A549 (cell line): ENCODE measurements at regions not wholly inside any gene's neighbourhood (a gene's known extent, or its start where the extent isn't known, plus 50 kb on each side); places are given as distances from the start of the nearest gene placed in this dataset.

Experiments
- ATAC-seq, 2 experiments: fragments of 200-7000 bp in 1 of 2; fragments of >200 bp in 1 of 2; cut with Nextera tagmentation in 1 of 2; cut with Tn5 transposase in 1 of 2; 3 replicates each; pipeline versions ENCODE4 v1.8.0 to v1.9.1; 2018 to 2020; ENCODE audit warnings: mild to moderate bottlenecking in 1 of 2, moderate library complexity in 1 of 2
- CTCF ChIA-PET: fragments of 300-600 bp; sonication (Branson Sonifier 250); formaldehyde crosslinking; extraction: SDS; loops from one replicate; lab custom pipeline; 2021; ENCODE audit warnings: antibody characterized with exemption, inconsistent platforms; lab: Yijun Ruan, JAX
- POLR2A ChIA-PET: fragments of 350-600 bp; formaldehyde crosslinking; extraction: SDS; loops from one replicate; lab custom pipeline; 2021; ENCODE audit warnings: antibody characterized with exemption, inconsistent platforms; lab: Yijun Ruan, JAX
- DNase-seq, 2 experiments: peaks; one replicate each; pipeline versions ENCODE4 v3.0.0 to v3.0.0-alpha.2; 2011 to 2016; ENCODE audit warnings: low read depth in 1 of 2, low spot score in 1 of 2
- FAIRE-seq: peaks from 2 replicates; lab custom pipeline; 2011; peaks lifted over from hg19 to GRCh38; lab: Jason Lieb, UNC
- H3K27ac ChIP-seq, 2 experiments: fragments of >200 bp; sonication (Bioruptor Twin); formaldehyde crosslinking; 3 replicates each; pipeline ENCODE4 v1.5.1; 2016 to 2017
- H3K4me1 ChIP-seq: fragments of >200 bp; sonication (Bioruptor Twin); formaldehyde crosslinking; 3 replicates; pipeline ENCODE4 v1.6.1; 2016
- H3K4me2 ChIP-seq: fragments of >200 bp; sonication (Bioruptor Twin); formaldehyde crosslinking; 3 replicates; pipeline ENCODE4 v1.6.1; 2016
- H3K4me3 ChIP-seq: fragments of >200 bp; sonication (Bioruptor Twin); formaldehyde crosslinking; 3 replicates; pipeline ENCODE4 v1.5.1; 2016
- H3K9me3 ChIP-seq: fragments of >200 bp; sonication (Bioruptor Twin); formaldehyde crosslinking; 3 replicates; pipeline ENCODE4 v1.6.1; 2016
- CHD2 ChIP-seq: fragments of 150-350 bp; IDR thresholded peaks from 2 replicates; pipeline ENCODE4 v1.6.1; 2014; ENCODE audit warnings: low read length; ENCODE audit not compliant: partially characterized antibody
- HDAC2 ChIP-seq: fragments of 200-600 bp; sonication (generic); IDR thresholded peaks from 2 replicates; pipeline ENCODE4 v1.6.1; 2016
- JUN ChIP-seq, 2 experiments: fragments of >200 bp; sonication (Bioruptor Twin); formaldehyde crosslinking; IDR thresholded peaks; 2 replicates in 1 of 2; 3 replicates in 1 of 2; pipeline ENCODE4 v1.6.1; 2016 to 2017
- JUNB ChIP-seq: fragments of >200 bp; sonication (Bioruptor Twin); formaldehyde crosslinking; IDR thresholded peaks from 2 replicates; pipeline ENCODE4 v1.6.1; 2016
- KDM1A ChIP-seq: fragments of 200-600 bp; sonication (generic); IDR thresholded peaks from 2 replicates; pipeline ENCODE4 v1.6.1; 2016; ENCODE audit warnings: low read depth, mild to moderate bottlenecking
- NPAS2 ChIP-seq: fragments of 250-450 bp; sonication (Bioruptor Pico); IDR thresholded peaks from 2 replicates; pipeline ENCODE4 v1.8.0; 2022; ENCODE audit warnings: mild to moderate bottlenecking, moderate library complexity, borderline replicate concordance
- NR3C1 ChIP-seq: fragments of >200 bp; sonication (Bioruptor Twin); formaldehyde crosslinking; IDR thresholded peaks from 3 replicates; pipeline ENCODE4 v1.6.1; 2017
- PHF8 ChIP-seq: fragments of 200-600 bp; sonication (generic); IDR thresholded peaks from 2 replicates; pipeline ENCODE4 v1.6.1; 2016; ENCODE audit warnings: low read depth, mild to moderate bottlenecking, antibody characterized with exemption, moderate library complexity, borderline replicate concordance
- RARB ChIP-seq: fragments of 250-450 bp; sonication (Bioruptor Pico); IDR thresholded peaks from 2 replicates; pipeline ENCODE4 v1.8.0; 2021; ENCODE audit warnings: mild to moderate bottlenecking, moderate library complexity
- RFX5 ChIP-seq: fragments of 450-650 bp; IDR thresholded peaks from 2 replicates; pipeline ENCODE4 v1.7.1; 2014; ENCODE audit warnings: antibody characterized with exemption, mild to moderate bottlenecking, moderate library complexity
- SMC3 ChIP-seq: fragments of >200 bp; sonication (Bioruptor Twin); formaldehyde crosslinking; IDR thresholded peaks from 3 replicates; pipeline ENCODE4 v1.6.1; 2018; ENCODE audit warnings: inconsistent platforms
- ZFP36 ChIP-seq: fragments of 450-650 bp; IDR thresholded peaks from 2 replicates; pipeline ENCODE4 v1.6.1; 2014; ENCODE audit warnings: borderline replicate concordance; ENCODE audit not compliant: partially characterized antibody
- WGBS: methylation state at CpG from one replicate; pipeline ENCODE4 v1.1.6; 2017; ENCODE audit errors: missing lambda C conversion rate; 5-methylcytosine and 5-hydroxymethylcytosine counted together
- TF ChIP-seq, protein P1 (sequence below): fragments of 250-450 bp; sonication (Bioruptor Pico); IDR thresholded peaks from 2 replicates; pipeline ENCODE4 v1.5.0; 2020; ENCODE audit warnings: low read depth, mild to moderate bottlenecking, moderate library complexity
- TF ChIP-seq, protein P2 (sequence below): fragments of 250-450 bp; sonication (Bioruptor Pico); IDR thresholded peaks from 2 replicates; pipeline ENCODE4 v1.5.0; 2021; ENCODE audit warnings: mild to moderate bottlenecking, moderate library complexity, borderline replicate concordance
- TF ChIP-seq, protein P3 (sequence below): IDR thresholded peaks from 2 replicates; pipeline ENCODE4 v1.6.1; 2012

DNA sequence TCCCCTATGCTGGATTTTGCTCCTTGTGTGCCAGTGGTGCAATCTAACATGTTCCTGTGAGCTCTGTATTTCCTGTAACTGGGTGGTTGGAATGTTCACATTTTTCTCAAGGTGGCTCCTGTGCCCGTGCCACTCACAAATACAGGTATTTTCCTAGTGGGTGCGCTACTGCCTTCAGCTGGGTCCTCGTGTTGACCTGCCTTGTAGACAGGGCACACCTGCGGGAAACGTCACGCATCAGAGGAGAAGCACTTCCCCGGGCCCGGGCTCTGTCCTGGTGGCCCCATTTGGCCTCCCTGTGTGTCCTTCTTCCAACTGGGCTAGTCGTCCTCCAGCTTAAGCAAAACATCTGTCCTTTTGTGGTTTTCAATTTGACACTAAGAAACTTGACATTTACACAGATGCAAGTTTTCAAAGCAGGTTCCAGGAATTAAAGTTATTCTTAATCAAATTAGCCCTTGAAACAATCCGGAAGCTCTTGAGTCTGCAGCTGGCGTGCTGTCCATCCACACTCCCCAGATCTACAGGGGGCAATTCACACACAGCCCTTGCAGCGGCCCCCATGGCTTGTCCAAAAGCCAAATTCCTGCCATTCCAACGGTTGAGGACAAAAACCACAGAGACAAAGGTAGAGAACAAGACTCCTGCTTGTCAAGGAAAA is 275.1 kb downstream of the CDC5L start:
- TF ChIP-seq JUN (IDR thresholded peaks at IDR 0.05) (no peak), NR3C1 (no peak), RARB (no peak), SMC3 (no peak), RFX5 (no peak), ZFP36 (no peak), CHD2 (no peak), HDAC2 (no peak)
- TF ChIP-seq, protein P1, sequence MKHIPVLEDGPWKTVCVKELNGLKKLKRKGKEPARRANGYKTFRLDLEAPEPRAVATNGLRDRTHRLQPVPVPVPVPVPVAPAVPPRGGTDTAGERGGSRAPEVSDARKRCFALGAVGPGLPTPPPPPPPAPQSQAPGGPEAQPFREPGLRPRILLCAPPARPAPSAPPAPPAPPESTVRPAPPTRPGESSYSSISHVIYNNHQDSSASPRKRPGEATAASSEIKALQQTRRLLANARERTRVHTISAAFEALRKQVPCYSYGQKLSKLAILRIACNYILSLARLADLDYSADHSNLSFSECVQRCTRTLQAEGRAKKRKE (CRISPR knock-in tag): no peak
- TF ChIP-seq, protein P2, sequence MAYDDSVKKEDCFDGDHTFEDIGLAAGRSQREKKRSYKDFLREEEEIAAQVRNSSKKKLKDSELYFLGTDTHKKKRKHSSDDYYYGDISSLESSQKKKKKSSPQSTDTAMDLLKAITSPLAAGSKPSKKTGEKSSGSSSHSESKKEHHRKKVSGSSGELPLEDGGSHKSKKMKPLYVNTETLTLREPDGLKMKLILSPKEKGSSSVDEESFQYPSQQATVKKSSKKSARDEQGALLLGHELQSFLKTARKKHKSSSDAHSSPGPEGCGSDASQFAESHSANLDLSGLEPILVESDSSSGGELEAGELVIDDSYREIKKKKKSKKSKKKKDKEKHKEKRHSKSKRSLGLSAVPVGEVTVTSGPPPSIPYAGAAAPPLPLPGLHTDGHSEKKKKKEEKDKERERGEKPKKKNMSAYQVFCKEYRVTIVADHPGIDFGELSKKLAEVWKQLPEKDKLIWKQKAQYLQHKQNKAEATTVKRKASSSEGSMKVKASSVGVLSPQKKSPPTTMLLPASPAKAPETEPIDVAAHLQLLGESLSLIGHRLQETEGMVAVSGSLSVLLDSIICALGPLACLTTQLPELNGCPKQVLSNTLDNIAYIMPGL (CRISPR knock-in tag): no peak
- H3K27ac ChIP-seq: no peak overlapping the region
- ChIA-PET POLR2A (no interaction called here), CTCF (interaction anchor here (1.0 to 6.2 kb wide), 5 partner anchors 7 to 1261 kb away, joined by 3 to 49 read pairs (median 4); no protein-coding TSS in a partner anchor)
- peaks cover 5% of the 10 kb centered on the region; the same call in 1 of the 3 replicates for H3K4me1 ChIP-seq
- WGBS: 45% methylated on average over 13 of the region's 13 CpGs
- FAIRE-seq: no peak
- H3K4me3 ChIP-seq: no peak overlapping the region
- no peak for DNase-seq
- no peak overlapping the region for H3K4me2 ChIP-seq
- H3K9me3 ChIP-seq: no peaks in the 10 kb centered on the region
- ATAC-seq: no peak

DNA sequence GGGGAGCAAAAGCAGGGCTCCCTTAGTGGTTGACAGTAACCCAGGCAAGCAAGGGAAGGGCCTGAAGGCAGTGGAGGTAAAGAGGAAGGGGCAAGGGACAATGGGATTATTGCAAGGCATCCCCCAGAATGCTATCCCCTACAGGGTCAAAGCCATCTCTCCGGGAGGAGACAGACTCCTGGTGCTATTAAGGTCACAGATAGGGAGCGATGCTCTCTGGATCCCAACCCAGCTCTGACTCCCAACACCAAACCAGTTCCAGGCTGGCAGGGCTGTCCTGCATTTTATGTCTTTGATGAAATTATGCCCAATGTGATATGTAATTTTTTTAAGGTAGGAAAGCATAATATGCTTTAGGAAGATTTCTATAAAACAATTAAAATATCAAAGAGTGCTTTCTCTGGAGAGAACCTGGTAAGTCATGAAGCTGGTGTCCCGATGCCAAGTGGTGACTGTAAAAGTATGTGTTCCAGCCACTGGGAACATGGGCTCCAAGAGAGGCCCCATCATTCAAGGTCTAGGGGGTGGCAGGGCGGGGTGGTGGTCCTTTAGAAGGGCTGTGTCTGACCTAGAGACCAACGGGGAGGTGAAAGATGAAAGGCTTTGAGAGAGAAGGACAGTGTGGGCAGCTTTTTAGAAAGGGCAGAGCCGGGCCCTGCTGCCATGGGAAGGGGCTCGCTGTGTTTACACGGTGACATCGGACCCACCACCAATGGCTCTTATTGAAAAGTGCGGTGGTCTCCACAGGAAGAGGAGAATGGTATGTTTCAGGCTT is 276.5 kb downstream of the CDC5L start:
- CTCF ChIA-PET: interaction anchor here (1.1 to 6.2 kb wide), 2 partner anchors 8 to 47 kb away, joined by 3 to 49 read pairs; no protein-coding TSS in a partner anchor
- no peak overlapping the region for H3K27ac ChIP-seq
- FAIRE-seq: no peak
- H3K9me3 ChIP-seq: no peaks in the 10 kb centered on the region
- no peak overlapping the region for H3K4me2 ChIP-seq
- H3K4me1 ChIP-seq: peaks cover 9% of the 10 kb centered on the region; the same call in 1 of the 3 replicates
- POLR2A ChIA-PET: no interaction called here
- TF ChIP-seq, protein P3, sequence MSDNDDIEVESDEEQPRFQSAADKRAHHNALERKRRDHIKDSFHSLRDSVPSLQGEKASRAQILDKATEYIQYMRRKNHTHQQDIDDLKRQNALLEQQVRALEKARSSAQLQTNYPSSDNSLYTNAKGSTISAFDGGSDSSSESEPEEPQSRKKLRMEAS: no peak
- TF ChIP-seq NPAS2 (CRISPR knock-in tag) (no peak), RFX5 (no peak), PHF8 (no peak), JUNB (no peak), KDM1A (no peak)
- TF ChIP-seq, protein P1 (CRISPR knock-in tag): no peak
- TF ChIP-seq, protein P2 (CRISPR knock-in tag): no peak
- TF ChIP-seq, all 56 proteins: peak for 0
- WGBS: 64% methylated on average over 8 of the region's 10 CpGs
- ATAC-seq (no peak), DNase-seq (no peak)
- no peak overlapping the region for H3K4me3 ChIP-seq
